ENCODE measurements at regions not wholly inside any gene's neighbourhood (a gene's known extent, or its start where the extent isn't known, plus 50 kb on each side); places are given as distances from the start of the nearest gene placed in this dataset.

DNA sequence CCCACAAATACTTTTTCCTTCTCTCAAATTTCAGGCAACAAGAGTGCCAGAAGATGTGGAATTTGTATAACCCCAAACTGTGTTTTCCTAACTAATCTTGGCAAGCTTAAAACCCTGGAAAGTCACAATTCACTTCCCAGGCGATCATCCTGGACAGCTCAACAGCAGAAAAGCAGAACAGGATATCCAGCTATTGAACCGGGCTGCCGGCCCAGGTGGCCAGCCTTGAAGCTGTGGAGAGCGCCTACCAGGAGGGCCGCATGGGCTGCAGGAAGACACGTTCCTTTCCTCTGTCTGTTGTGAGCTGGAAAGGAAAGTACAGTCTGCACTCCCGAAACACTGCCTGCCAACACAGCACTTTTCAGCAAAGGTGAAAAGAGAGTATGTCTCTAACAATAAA is 719.7 kb upstream of the MARCKS start:
- no peak for DNase-seq (ENCODE audit: low spot score)

DNA sequence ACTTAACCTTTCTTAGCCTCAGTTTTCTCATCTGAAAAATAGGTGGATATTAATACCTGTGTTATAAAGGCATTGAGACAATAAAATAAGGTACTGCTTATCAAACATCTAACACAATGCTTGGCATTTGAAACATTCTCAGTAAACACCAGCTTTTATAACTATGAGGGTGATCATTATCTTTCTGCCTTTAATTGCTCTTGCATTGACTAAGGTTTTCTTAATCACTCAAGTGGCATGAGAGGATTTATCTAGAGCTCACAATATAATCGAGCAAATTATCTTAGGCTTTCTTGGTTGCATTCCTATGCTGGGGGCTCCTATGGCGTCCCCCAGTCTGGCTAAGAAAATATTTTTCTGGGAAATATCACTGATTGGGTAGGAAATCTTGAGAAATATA is 716.4 kb upstream of the MARCKS start:
- DNase-seq (ENCODE audit: low spot score), result no peak

DNA sequence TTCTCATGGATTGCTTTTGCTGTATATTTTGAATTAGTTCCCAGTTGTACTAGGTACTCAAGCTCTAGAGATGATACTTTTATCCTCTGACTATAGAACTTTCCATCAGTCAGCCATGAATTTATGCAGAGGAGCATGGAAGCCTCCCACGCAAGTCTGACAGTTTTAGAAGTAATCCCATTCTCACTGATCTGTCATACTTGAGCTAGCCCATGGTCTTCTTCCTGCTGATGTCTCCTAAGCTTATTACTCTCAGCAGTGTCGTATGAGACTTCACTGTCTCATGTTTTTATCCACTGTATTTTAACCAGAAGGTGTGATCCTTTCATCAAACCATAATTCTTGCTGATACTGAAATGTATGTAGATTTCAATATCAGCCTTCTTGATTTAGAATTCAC is 715.2 kb upstream of the MARCKS start:
- DNase-seq (ENCODE audit: low spot score), result no peak

DNA sequence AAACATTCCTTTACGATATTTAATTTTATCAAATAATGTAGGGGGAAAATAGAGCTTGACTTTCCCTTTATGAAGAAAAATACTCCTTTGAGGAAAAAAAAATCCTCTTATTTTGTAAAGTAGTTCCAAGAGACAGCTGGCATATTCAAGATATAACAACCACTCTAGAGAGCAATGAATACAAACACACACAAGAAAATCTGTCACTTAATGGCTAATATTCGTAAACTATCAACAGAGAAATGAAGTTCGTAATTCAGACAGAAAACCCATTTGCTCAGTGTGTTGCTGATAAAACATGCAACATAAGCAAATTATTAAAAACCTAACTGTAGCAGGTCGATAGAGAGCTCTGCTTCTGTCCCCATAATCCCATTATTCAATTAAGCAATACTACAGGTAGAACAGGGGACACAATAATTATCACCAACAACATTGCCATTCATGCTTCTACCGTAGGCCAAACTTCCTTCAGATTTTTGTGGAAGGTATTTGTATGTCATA is 714.4 kb upstream of the MARCKS start:
- no peak for DNase-seq (ENCODE audit: low spot score)

DNA sequence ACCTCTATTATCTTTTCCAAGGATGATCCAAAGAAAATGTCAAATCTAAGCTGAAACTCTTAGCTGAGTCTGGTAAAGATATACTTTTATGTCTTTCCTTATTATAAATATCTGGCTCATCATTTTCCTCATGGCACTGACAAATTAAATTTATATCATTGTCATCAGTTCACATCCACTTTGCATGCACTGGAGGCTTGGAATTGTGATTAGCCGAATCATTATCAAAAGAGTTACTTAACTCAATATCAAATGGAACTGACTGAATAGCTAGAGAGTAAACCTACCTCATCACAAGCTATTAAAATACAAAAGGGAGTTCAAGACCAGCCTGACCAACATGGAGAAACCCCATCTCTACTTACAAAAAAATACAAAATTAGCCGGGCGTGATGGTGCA is 713.9 kb upstream of the MARCKS start:
- no peak for DNase-seq (ENCODE audit: low spot score)

DNA sequence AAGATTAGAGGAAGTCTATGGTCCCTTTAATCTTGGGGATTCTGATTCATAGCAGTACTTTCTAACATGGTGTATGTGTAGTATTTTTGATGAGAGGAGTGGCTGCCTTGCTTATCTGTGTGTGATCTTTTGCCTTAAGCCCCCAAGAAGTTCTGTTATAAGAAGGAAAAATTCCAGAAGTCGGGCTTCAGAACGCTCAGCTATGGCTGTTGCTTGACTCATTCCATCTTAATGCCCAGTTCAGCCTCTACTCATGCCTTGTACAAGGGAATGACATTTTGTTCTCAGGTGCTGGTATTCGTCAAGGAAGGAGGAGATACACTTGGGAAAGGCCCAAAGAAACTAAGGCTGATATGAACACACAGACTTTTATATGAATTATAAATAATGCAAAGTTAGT is 713.0 kb upstream of the MARCKS start:
- DNase-seq (ENCODE audit: low spot score), result no peak

DNA sequence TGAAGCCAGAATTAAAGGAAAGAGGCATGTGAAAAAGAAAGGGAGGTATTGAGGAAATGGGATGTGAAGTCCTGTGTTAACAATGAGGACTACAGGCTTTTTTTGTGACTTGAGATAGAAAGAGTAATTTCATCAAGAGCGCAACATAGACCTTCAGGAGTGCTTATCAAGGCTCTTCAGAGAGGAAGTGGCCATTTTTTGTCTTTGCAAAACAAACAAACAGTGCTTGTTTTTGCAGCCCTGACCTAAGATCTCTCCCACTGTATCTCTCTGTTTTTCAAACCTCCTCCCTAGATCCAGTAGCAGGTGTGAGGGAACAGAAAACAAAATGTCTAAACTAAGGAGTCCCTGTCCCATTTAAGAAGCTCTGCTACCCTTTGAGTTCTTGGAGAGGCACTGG is 710.3 kb upstream of the MARCKS start:
- no peak for DNase-seq (ENCODE audit: low spot score)

DNA sequence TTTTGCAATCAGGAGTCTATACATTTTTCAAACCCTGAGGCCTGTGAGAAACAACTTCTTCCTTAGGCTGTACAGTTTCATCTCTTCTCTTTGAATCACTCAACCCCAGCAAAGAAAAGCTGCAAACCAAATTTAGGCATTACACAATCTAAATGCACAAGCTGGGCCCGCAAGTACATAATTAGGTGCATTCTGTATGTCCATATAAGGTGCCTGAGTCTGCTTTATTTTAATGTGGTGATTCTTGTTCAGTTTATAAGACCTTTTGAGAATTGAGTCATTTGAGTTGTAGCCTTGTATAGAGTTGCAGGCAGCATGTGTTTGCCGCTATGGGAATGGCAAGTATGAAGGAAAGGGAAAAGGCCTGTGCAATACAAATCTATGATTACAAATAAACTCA is 709.6 kb upstream of the MARCKS start:
- DNase-seq (ENCODE audit: low spot score), result no peak

DNA sequence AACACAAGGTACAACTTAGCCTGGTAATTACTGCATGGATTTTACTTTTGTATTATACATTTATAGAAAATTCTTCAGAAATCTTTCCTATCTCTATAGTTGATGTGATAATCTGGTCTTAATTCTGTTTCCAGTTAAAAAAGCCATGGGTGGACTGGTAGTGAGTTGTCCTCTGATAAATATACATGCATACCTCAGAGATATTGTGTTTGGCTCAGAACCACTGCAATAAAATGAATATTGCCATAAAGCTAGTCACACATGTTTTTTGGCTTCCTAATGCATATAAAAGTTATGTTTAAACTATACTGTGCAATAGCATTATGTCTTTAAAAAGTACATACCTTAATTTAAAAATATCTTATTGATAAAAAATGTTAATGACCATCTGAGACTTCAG is 708.6 kb upstream of the MARCKS start:
- DNase-seq (ENCODE audit: low spot score), result no peak

DNA sequence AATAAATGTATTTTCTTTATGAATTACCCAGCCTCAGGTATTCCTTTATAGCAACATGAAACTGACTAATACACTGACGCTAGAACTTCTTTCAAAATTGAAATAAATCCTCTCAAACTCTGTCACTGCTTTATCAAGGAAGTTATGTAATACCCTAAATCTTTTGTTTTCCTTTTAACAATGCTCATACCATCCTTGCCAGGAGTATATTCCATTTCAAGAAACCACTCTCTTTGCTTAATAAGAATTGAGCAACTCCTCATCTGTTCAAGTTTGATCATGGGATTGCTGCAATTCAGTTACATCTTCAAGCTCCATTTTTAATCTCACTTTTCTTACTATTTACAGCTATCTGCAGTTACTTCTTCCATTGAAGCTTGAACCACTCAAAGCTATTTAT is 707.6 kb upstream of the MARCKS start:
- DNase-seq (ENCODE audit: low spot score), result no peak

DNA sequence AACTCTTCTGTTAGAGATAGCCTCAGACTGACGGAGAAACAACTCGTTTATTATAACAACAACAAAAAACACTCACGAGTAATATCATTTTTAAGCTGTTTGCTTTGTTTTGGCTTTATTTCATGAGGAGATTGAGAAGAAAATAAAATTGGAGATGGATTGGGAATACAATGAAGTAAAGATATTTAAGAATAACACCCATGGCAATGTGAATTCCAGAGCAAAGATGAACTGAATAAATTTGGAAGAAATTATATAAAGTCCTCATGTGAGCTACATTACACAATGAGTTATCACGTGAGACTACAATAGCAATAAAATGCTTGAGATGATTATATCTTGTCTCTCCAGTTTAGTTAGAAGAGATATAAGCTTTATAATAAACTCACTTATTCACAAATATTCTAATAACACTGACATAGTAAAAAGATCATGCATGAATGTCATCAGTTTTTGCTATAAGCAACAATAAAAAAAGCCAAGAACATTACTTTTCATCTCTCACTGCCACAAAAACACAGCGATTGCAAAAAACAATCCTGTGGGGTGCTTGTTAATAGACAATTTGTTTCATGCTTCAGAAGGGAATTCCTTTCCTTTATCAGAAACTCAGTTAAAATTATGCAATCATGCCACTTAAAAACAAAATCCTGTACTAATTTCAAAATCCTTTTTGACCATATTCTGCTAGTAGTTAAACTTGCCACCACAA is 696.7 kb upstream of the MARCKS start:
- no peak for DNase-seq (ENCODE audit: low spot score)

DNA sequence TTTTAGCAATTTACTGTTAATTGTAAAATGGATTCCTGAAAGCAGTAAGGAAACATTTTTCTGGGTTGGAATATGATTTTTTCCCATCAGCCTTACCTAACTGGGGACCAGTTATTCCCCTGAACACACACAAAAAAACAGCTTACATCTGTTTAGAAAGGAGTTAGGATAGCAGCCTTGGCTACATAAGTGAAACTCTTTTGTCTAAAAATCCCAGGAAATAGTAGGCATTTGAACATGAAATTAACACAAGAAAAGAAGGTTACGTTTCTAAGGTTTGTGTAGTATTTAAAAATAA is 696.2 kb upstream of the MARCKS start:
- no peak for DNase-seq (ENCODE audit: low spot score)

DNA sequence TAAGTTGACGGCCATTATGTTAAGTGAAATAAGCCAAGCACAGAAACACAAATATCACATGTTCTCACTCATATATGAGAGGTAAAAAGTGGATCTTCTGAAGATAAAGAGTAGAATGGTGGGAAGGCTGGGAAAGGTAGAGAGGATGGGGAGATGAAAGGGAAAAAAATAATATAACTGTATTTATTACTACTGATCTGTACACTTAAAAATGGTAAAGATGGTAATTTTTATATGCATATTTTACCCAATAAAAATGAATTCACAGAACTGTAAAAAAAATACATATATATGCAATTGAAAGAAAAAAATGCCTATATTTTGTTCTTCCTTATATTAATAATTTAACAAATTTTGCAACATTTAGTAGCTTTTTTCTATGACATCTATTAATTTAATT is 694.4 kb upstream of the MARCKS start:
- no peak for DNase-seq (ENCODE audit: low spot score)

DNA sequence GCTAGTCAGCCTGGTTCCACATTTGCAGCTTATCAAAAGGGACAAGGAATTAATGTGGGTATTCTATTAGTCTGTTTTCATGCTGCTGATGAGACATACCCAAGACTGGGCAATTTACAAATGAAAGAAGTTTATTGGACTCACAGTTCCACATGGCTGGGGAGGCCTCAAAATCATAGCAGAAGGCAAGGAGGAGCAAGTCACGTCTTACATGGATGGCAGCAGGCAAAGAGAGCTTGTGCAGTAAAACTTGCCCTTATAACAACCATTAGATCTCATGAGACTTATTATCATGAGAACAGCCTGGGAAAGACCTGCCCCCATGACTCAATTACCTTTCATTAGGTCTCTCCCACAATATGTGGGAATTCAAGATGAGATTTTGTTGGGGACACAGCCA is 689.1 kb upstream of the MARCKS start:
- no peak for DNase-seq (ENCODE audit: low spot score)

DNA sequence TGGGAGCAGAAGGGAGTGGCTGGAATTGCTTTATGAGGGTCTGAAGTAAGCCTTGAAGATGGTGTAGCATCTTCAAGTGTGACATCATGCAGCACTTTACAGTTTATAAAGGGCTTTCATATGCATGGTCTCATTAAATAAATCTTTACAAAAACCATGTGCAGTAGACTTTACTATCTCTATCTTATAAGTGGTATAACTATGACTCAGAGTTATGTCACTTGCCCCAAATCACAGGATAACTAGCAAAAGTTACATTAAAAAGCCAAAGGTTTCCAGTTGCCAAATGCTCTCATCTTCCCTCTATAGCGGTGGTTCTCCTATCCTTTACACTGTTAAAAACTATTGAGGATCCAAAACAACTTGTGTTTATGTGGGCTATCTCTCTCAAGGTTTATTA is 687.7 kb upstream of the MARCKS start:
- no peak for DNase-seq (ENCODE audit: low spot score)

DNA sequence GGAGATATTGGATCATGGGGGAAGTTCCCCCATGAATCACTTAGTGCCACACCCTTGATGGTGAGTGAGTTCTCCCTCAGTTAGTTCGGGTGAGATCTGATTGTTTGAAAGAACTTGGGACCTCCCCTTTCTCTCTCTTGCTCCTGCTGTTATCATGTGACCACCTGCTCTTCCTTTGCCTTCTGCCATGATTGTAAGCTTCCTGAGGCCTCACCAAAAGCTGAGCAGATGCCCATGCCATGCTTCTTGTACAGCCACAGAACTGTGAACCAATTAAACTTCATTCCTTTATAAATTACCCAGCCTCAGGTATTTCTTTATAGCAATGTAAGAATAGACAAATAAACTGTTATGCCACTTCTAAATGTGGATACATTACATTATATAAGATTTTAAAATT is 686.7 kb upstream of the MARCKS start:
- no peak for DNase-seq (ENCODE audit: low spot score)

DNA sequence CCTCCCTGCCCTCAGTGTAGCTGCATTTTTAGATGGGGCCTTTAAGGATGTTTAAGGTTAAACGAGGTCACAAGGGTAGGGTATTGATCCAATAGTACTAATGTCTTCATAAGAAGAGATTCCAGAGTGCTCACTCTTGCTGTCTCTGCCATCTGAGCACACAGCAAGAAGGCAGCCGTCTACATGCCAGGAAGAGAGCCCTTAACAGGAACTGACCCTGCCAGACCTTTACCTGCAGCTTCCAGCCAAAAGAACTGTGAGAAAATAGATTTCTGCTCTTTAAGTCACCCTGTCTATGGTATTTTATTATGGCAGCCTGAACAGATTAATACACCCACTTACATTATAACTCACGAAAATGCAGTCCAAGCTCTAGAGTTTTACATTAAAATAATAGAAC is 685.3 kb upstream of the MARCKS start:
- DNase-seq (ENCODE audit: low spot score), result no peak

DNA sequence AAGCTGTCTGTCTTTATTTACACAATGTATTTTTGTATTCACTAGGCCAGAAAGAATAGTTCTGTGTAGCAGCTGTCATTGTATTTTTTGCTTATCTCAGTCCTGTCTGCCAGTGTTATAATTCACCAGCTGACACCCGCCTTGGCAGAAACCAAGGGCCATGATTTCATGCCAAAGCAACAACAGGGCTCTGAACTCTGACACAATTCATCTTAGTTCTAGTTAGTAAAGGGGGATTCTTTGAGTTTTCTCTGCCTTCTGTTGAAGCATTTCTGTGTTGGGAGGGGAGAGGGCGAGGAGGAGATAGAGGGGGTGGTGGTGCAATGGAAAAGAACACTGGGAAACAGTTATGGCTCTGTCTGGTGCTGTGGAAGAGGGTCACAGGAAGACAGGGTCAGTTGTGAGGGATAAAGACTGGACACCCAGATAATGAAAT is 684.6 kb upstream of the MARCKS start:
- DNase-seq (ENCODE audit: low spot score), result no peak

DNA sequence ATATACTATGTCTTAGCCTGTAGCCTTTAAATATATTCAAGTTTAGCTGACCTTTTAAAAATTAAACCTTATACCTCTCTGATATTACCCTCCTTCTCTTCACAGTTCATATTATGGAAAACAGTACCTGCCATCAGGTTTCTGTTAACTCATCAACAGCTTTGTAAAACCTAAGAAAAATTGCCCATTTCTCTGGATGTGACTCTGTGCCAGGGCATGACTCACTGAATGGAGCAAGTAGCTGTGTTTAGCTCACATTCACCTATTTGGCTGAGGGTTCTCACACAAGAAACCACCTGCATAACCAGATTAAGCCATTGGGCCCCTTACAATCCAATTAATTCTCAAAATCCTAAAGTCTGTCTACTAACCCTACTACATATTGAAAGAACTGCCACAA is 678.8 kb upstream of the MARCKS start:
- DNase-seq (ENCODE audit: low spot score), result no peak

DNA sequence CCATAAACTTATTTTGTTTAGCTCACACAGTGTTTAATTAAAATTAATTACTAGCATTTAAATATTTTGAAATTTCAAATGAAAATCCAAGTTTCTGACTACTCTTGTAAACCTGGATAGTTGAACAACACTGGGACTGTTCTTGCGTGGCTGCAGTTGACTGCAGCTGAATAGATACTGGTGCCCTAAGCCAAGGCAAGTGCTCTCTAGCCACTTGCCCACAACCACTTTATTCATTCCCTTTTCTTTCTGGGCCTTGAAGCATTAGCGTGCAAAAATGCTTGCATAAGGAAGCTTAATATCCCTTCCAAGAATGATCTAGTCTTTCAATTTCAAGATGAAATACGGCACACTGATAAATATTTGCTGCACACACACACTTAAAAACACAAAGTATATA is 676.0 kb upstream of the MARCKS start:
- no peak for DNase-seq (ENCODE audit: low spot score)

DNA sequence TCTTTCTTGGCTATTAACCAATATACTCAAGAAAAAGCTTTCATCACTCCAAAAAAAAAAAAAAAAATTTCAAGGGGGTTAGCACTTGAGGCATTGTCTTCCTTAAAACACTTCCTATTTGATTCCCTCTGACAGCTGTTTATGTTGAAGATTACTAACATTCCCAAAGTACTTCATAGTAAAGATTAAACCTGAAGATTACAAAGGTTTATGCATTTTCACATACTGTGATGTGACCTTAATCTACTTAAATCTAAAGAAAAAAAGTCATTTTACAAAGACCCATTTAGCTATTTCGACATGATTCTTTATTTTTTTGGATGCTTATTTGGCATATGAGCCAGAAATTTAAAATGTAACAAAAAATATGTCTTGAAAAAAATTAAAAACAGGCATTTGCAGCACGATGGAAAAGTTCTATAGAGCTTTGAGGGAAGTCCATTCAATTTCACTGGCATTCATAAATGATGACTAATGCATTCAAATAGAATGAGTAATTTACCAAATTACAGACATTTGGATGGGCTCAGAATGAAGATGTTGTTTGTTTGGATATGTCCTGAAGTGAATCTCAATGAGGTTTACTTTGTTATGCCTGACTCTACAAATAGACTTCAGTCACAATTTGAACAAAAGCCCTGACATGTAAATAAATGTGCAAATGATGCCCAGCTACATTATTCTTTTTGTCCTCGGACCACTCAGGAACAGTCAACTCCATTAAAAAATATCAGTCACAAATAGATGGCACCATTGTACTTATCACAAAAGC is 674.6 kb upstream of the MARCKS start:
- no peak for DNase-seq (ENCODE audit: low spot score)

DNA sequence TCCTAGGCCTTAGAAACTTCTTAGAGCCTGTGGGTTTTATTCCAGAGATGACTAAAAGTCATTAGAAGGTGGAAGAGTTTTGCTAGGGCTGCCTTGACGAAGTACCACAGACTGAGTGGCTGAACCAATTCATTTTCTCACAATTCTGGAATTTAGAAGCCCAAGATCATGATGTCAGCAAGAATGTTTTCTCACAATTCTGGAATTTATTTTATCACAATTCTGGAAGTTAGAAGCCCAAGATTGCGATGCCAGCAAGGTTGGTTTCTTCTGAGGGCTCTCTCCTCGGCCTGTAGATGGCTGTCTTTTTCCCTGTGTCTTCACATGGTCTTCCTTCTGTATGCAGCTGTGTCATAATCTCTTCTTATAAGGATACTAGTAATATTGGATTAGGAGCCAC is 672.9 kb upstream of the MARCKS start:
- no peak for DNase-seq (ENCODE audit: low spot score)

DNA sequence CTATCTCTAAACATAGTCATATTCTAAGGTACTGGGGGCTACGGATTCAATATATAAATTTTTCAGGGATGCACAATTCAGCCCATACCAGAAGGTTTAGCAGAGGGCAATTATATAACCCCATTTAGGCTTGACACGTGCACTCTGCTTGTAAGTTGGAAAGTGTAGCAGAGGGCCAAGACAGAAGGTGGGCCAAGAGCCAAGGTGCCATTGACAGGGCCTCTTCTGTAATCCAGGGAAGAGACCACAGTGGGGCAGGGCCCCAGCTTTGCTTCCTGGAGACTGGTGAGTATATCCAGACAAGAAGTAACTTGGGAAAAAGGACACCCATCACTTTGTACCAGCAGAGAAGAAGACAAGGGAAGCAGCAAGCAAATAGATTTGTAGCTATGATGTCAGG is 672.4 kb upstream of the MARCKS start:
- DNase-seq (ENCODE audit: low spot score), result no peak

DNA sequence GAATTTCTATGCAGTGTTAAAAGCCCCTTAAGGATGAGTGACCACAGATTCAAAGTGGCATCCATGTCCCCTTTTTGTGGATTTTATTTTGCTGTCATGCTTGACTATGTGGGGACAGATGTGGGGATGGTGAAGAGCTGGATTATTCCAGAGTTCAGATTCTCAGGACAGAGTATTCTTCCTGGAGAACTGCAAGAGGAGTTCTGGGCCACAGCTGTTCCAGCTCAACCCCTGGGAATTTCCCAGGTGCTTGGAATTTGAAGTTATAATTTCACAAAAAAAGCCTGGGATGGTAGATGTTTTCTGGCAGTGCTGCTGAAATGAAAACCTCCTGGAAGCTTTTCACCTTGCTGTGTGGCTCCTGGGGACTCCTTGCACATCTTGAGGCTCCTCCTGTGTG is 671.8 kb upstream of the MARCKS start:
- no peak for DNase-seq (ENCODE audit: low spot score)
